Stimulated activated CD4-positive, alpha-beta T cell treated with anti-CD3 and anti-CD28 coated beads, Interleukin-1b, Interleukin-23, amount 100 ng/mL, for 24 hours (primary cell): ENCODE measurements at regions not wholly inside any gene's neighbourhood (a gene's known extent, or its start where the extent isn't known, plus 50 kb on each side); places are given as distances from the start of the nearest gene placed in this dataset.

Experiments
- DNase-seq, 4 experiments: peaks; one replicate each; pipeline ENCODE4 v3.0.0-alpha.2; 2020; ENCODE audit warnings: low read depth in 4 of 4, low spot score in 1 of 4

DNA sequence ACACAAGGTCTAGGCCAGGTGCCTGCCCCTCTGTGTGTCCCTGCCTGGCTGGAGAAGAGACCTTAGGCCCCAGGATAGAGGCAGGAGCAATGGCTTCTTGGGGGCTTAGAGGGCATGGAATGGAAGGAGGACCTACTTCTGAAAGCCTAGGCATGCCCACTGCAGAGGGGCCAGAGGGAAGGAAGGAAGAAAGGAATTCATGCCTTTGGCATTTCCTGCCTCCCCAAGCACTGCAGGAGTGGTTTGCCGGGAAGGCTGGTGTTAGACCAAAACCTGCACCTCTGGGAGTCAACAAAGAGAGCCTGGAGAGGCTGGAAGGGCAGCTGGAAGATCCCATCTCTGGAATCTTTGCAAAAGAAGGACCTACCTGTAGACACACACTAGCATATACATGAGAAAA is 50.7 kb upstream of the KCNE2 start:
- DNase-seq = no peak
